ENCODE measurements at regions not wholly inside any gene's neighbourhood (a gene's known extent, or its start where the extent isn't known, plus 50 kb on each side); places are given as distances from the start of the nearest gene placed in this dataset.

DNA sequence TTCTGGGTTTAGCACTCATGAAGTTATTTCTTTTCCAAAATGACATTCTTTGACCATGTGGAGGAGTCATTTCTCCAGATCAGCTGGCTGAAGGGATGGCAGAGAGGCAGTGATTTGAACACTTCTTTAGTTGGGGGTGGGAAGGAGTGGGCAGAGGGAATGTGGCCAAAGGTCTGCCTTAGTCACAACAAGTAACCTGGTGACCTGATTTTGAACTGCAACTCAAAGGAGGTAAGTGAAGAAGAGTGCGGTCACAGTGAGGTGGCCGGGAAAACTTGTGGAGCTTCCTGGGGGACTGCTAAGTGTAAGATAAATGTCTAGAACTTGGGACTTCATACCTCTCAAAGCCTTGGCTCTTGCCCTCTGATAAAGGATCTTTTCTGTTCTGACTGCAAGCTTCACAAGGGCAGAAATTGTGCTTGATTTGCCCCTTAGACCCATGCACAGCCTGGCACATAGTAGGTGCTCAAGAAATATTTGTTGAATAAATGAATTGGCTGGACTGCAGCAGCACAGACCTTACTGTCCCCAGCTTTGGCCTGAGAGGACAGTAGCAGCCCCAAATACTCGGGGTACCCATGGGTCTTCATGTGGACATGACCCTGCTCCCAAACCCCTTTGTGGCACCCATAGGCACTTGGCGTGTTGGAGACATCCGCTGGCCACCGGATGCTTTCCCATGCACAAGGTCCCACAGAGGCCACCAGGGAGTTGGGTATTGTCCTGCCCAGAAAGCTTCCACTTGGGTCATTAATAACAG is 99.0 kb upstream of the ALX4 start:
- TF ChIP-seq, protein P1, sequence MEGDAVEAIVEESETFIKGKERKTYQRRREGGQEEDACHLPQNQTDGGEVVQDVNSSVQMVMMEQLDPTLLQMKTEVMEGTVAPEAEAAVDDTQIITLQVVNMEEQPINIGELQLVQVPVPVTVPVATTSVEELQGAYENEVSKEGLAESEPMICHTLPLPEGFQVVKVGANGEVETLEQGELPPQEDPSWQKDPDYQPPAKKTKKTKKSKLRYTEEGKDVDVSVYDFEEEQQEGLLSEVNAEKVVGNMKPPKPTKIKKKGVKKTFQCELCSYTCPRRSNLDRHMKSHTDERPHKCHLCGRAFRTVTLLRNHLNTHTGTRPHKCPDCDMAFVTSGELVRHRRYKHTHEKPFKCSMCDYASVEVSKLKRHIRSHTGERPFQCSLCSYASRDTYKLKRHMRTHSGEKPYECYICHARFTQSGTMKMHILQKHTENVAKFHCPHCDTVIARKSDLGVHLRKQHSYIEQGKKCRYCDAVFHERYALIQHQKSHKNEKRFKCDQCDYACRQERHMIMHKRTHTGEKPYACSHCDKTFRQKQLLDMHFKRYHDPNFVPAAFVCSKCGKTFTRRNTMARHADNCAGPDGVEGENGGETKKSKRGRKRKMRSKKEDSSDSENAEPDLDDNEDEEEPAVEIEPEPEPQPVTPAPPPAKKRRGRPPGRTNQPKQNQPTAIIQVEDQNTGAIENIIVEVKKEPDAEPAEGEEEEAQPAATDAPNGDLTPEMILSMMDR (IDR thresholded peaks at IDR 0.05): no peak
- no peak for TF ChIP-seq POLR2A (IDR thresholded peaks at IDR 0.05)
